ENCODE measurements at regions not wholly inside any gene's neighbourhood (a gene's known extent, or its start where the extent isn't known, plus 50 kb on each side); places are given as distances from the start of the nearest gene placed in this dataset.
"Not testable (repeated sequence)": the region's sequence is repeated elsewhere in the genome, so short reads cannot be mapped to it uniquely, and the experiment has no call there.

- DNase-seq (ENCODE audit: low spot score in 2 of 2); H3K4me1 Mint-ChIP-seq; ATAC-seq; H3K4me3 Mint-ChIP-seq; H3K36me3 Mint-ChIP-seq; H3K27ac Mint-ChIP-seq: not testable (repeated sequence)
- H3K9me3 Mint-ChIP-seq, result peaks cover 16% of the 10 kb centered on the region
Observed at GRCh38 chr2:143922261-143922830, 597.6 kb downstream of the ZEB2 start.

- Mint-ChIP-seq H3K9me3 (peaks cover 16% of the 10 kb centered on the region), H3K4me1 (no peaks in the 10 kb centered on the region), H3K4me3 (no peak overlapping the region), H3K36me3 (no peaks in the 10 kb centered on the region), H3K27ac (no peak overlapping the region)
- DNase-seq (ENCODE audit: low spot score in 2 of 2) (no peak), ATAC-seq (no peak)
Observed at GRCh38 chr2:143918465-143918989, 601.4 kb downstream of the ZEB2 start.

GRCh38 chr2:143916781-143917180 lies 603.1 kb downstream of the ZEB2 start:
- no peaks in the 10 kb centered on the region for H3K36me3 Mint-ChIP-seq

GRCh38 chr2:143909577-143910353 lies 610.2 kb downstream of the ZEB2 start:
- ATAC-seq, result no peak
- DNase-seq (ENCODE audit: low spot score in 2 of 2), result no peak
- H3K9me3 Mint-ChIP-seq, result no peaks in the 10 kb centered on the region

More at GRCh38 chr2:143916781-143917180, 603.1 kb downstream of the ZEB2 start:
- Mint-ChIP-seq H3K4me3 (no peak overlapping the region), H3K4me1 (no peaks in the 10 kb centered on the region), H3K9me3 (peaks cover 16% of the 10 kb centered on the region), H3K27ac (no peak overlapping the region)
- ATAC-seq (no peak), DNase-seq (ENCODE audit: low spot score in 2 of 2) (no peak)

GRCh38 chr2:143908843-143909242 lies 611.1 kb downstream of the ZEB2 start:
- H3K27ac Mint-ChIP-seq, result no peak overlapping the region
- H3K4me1 Mint-ChIP-seq, result no peaks in the 10 kb centered on the region
- H3K36me3 Mint-ChIP-seq, result no peaks in the 10 kb centered on the region
- H3K9me3 Mint-ChIP-seq, result no peaks in the 10 kb centered on the region
- no peak for ATAC-seq
- H3K4me3 Mint-ChIP-seq, result no peak overlapping the region
- DNase-seq (ENCODE audit: low spot score in 2 of 2), result no peak

More at GRCh38 chr2:143909577-143910353, 610.2 kb downstream of the ZEB2 start:
- Mint-ChIP-seq H3K4me1 (no peaks in the 10 kb centered on the region), H3K4me3 (no peak overlapping the region), H3K27ac (no peak overlapping the region), H3K36me3 (no peaks in the 10 kb centered on the region)

GRCh38 chr2:143907801-143908200 lies 612.1 kb downstream of the ZEB2 start:
- ATAC-seq, result no peak
- H3K27ac Mint-ChIP-seq, result no peak overlapping the region
- no peak overlapping the region for H3K4me3 Mint-ChIP-seq
- H3K4me1 Mint-ChIP-seq, result peaks cover 7% of the 10 kb centered on the region
- no peak for DNase-seq (ENCODE audit: low spot score in 2 of 2)
- H3K36me3 Mint-ChIP-seq, result no peaks in the 10 kb centered on the region
- H3K9me3 Mint-ChIP-seq, result no peaks in the 10 kb centered on the region

- ATAC-seq (no peak), DNase-seq (ENCODE audit: low spot score in 2 of 2) (no peak)
- no peaks in the 10 kb centered on the region for H3K36me3 Mint-ChIP-seq
- peaks cover 7% of the 10 kb centered on the region for H3K4me1 Mint-ChIP-seq
- H3K9me3 Mint-ChIP-seq, result no peaks in the 10 kb centered on the region
- no peak overlapping the region for H3K4me3 Mint-ChIP-seq
- no peak overlapping the region for H3K27ac Mint-ChIP-seq
Observed at GRCh38 chr2:143906850-143907249, 613.1 kb downstream of the ZEB2 start.

GRCh38 chr2:143905587-143905986 lies 614.3 kb downstream of the ZEB2 start:
- Mint-ChIP-seq H3K36me3 (no peaks in the 10 kb centered on the region), H3K9me3 (no peaks in the 10 kb centered on the region), H3K4me3 (no peak overlapping the region), H3K4me1 (peaks cover 16% of the 10 kb centered on the region), H3K27ac (no peak overlapping the region)
- ATAC-seq, result peak; percentile 51
- no peak for DNase-seq (ENCODE audit: low spot score in 2 of 2)

- no peak overlapping the region for H3K4me3 Mint-ChIP-seq
- peak overlapping the region; percentile 70 for H3K27ac Mint-ChIP-seq
- H3K9me3 Mint-ChIP-seq, result no peaks in the 10 kb centered on the region
- ATAC-seq (peak; percentile 19), DNase-seq (ENCODE audit: low spot score in 2 of 2) (no peak)
- H3K4me1 Mint-ChIP-seq, result peaks cover 18% of the 10 kb centered on the region
- no peaks in the 10 kb centered on the region for H3K36me3 Mint-ChIP-seq
Observed at GRCh38 chr2:143903172-143903856, 616.6 kb downstream of the ZEB2 start.

GRCh38 chr2:143901185-143901842 lies 618.6 kb downstream of the ZEB2 start:
- no peaks in the 10 kb centered on the region for H3K9me3 Mint-ChIP-seq
- H3K36me3 Mint-ChIP-seq, result no peaks in the 10 kb centered on the region
- no peak overlapping the region for H3K4me3 Mint-ChIP-seq
- DNase-seq (ENCODE audit: low spot score in 2 of 2) (no peak), ATAC-seq (peak; percentile 69)
- peaks cover 18% of the 10 kb centered on the region for H3K4me1 Mint-ChIP-seq
- no peak overlapping the region for H3K27ac Mint-ChIP-seq

- ATAC-seq, result no peak
- Mint-ChIP-seq H3K9me3 (no peaks in the 10 kb centered on the region), H3K4me1 (peaks cover 18% of the 10 kb centered on the region), H3K27ac (no peak overlapping the region), H3K4me3 (no peak overlapping the region), H3K36me3 (no peaks in the 10 kb centered on the region)
- DNase-seq (ENCODE audit: low spot score in 2 of 2), result no peak
Observed at GRCh38 chr2:143899987-143900386, 619.9 kb downstream of the ZEB2 start.

- DNase-seq (ENCODE audit: low spot score in 2 of 2) (no peak), ATAC-seq (no peak)
- H3K4me3 Mint-ChIP-seq, result no peak overlapping the region
- no peaks in the 10 kb centered on the region for H3K9me3 Mint-ChIP-seq
- no peaks in the 10 kb centered on the region for H3K4me1 Mint-ChIP-seq
- H3K27ac Mint-ChIP-seq, result no peak overlapping the region
- no peaks in the 10 kb centered on the region for H3K36me3 Mint-ChIP-seq
Observed at GRCh38 chr2:143893371-143893770, 626.5 kb downstream of the ZEB2 start.

- Mint-ChIP-seq H3K36me3 (no peaks in the 10 kb centered on the region), H3K4me3 (no peak overlapping the region), H3K9me3 (no peaks in the 10 kb centered on the region), H3K4me1 (no peaks in the 10 kb centered on the region), H3K27ac (no peak overlapping the region)
- ATAC-seq (no peak), DNase-seq (ENCODE audit: low spot score in 2 of 2) (no peak)
Observed at GRCh38 chr2:143891879-143892308, 628.0 kb downstream of the ZEB2 start.

GRCh38 chr2:143890798-143891197 lies 629.1 kb downstream of the ZEB2 start:
- Mint-ChIP-seq H3K4me3 (no peak overlapping the region), H3K27ac (no peak overlapping the region), H3K4me1 (no peaks in the 10 kb centered on the region), H3K36me3 (no peaks in the 10 kb centered on the region), H3K9me3 (no peaks in the 10 kb centered on the region)
- no peak for ATAC-seq
- no peak for DNase-seq (ENCODE audit: low spot score in 2 of 2)

GRCh38 chr2:143889216-143889615 lies 630.7 kb downstream of the ZEB2 start:
- H3K4me1 Mint-ChIP-seq, result no peaks in the 10 kb centered on the region

More at GRCh38 chr2:143889216-143889615, 630.7 kb downstream of the ZEB2 start:
- ATAC-seq (no peak), DNase-seq (ENCODE audit: low spot score in 2 of 2) (no peak)
- Mint-ChIP-seq H3K9me3 (no peaks in the 10 kb centered on the region), H3K36me3 (no peaks in the 10 kb centered on the region), H3K27ac (no peak overlapping the region), H3K4me3 (no peak overlapping the region)

All from stimulated activated effector memory CD8-positive, alpha-beta T cell treated with anti-CD3 and anti-CD28 coated beads, Interleukin-12 subunit alpha, Interleukin-12 subunit beta, amount 100 ng/mL, for 72 hours (primary cell).